GM12892 (cell line): ENCODE measurements at regions not wholly inside any gene's neighbourhood (a gene's known extent, or its start where the extent isn't known, plus 50 kb on each side); places are given as distances from the start of the nearest gene placed in this dataset.

Source experiments
- POLR2A ChIP-seq: IDR thresholded peaks from 2 replicates; pipeline ENCODE4 v1.6.1; 2011; ENCODE audit warnings: low read depth, low read length, control low read depth
- POLR2AphosphoS5 ChIP-seq: IDR thresholded peaks from 2 replicates; pipeline ENCODE4 v1.6.1; 2011; ENCODE audit warnings: low read depth, low read length, control low read depth
- TAF1 ChIP-seq: IDR thresholded peaks from 2 replicates; pipeline ENCODE4 v1.6.1; 2011; ENCODE audit warnings: low read depth, mild to moderate bottlenecking, control low read depth, low read length, borderline replicate concordance

- no peak for TF ChIP-seq TAF1
- no peak for TF ChIP-seq POLR2A
- no peak for TF ChIP-seq POLR2AphosphoS5
These were observed 76.2 kb upstream of the TOP3B start for GRCh38 chr22:22058633-22059290.
